ENCODE measurements at regions not wholly inside any gene's neighbourhood (a gene's known extent, or its start where the extent isn't known, plus 50 kb on each side); places are given as distances from the start of the nearest gene placed in this dataset.

DNA sequence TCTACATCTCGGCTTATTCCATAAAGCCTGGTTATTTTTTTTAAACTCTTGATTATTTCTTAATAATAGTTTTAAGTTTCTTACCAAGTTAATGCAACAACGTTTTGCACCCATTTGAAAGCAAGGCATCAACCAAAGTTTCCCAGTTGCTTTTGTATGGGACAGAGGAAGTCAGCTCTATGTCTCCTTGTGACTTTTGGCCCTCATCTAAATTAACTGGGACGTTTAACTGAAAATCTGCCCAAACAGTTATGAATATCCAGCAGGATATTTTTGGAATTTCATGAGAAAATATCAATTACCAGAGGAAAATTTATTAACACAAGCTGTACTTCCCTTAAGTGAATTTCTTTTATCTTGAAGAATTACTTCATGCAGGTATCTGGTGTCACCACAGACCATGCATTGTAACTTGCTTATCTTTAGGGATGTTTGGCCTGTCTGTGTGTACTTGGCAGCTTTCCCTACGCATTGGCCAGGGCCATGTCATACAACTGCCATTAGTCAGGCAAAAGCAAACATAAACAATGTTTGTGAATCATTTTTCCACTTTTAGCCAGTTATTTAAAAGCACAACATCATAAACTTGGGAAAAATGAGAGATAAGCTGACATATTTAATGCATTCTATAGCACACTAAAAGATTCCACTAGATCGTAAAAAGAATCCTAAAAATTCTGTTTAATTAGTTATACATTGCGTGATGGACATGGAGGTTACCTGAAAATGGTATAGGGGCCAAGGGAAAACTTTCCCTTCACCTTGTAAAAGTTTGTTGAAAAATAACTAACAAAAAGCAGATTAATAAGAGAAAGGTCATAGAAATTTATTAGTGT, 101.4 kb upstream of the PDE5A start:
- TF ChIP-seq YY1 (IDR thresholded peaks at IDR 0.05; ENCODE audit: low read depth, low read length) (no peak), ZBTB40 (IDR thresholded peaks at IDR 0.05; ENCODE audit: borderline replicate concordance) (no peak), HCFC1 (IDR thresholded peaks at IDR 0.05; ENCODE audit: low read length) (no peak), EZH2 (IDR thresholded peaks at IDR 0.05; ENCODE audit: borderline replicate concordance, control insufficient read depth, low read depth, low read length) (no peak), E2F4 (IDR thresholded peaks at IDR 0.05; ENCODE audit: low read depth, low read length) (no peak), SIN3A (IDR thresholded peaks at IDR 0.05; ENCODE audit: low read depth, low read length) (no peak), NFYB (IDR thresholded peaks at IDR 0.05; ENCODE audit: insufficient read depth, low read depth, low read length) (no peak), POLR2A (IDR thresholded peaks at IDR 0.05; ENCODE audit: low read depth, low read length) (no peak), CTCF (IDR thresholded peaks at IDR 0.05 in 2 of 3, conservative IDR thresholded peaks at IDR 0.05 in 1 of 3; ENCODE audit: control insufficient read depth in 2 of 3, extremely low read depth in 1 of 3, insufficient read depth in 1 of 3, low read depth in 3 of 3, low read length in 3 of 3) (no peak), ETV6 (conservative IDR thresholded peaks at IDR 0.05 in 1 of 2, IDR thresholded peaks at IDR 0.05 in 1 of 2; ENCODE audit: borderline replicate concordance in 1 of 2, low read depth in 1 of 2) (no peak), ELK1 (IDR thresholded peaks at IDR 0.05; ENCODE audit: low read depth, low read length) (no peak), FOXK2 (IDR thresholded peaks at IDR 0.05) (no peak), TAF1 (IDR thresholded peaks at IDR 0.05; ENCODE audit: borderline replicate concordance, low read depth, low read length) (no peak)
- TF ChIP-seq, protein P1, sequence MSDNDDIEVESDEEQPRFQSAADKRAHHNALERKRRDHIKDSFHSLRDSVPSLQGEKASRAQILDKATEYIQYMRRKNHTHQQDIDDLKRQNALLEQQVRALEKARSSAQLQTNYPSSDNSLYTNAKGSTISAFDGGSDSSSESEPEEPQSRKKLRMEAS (IDR thresholded peaks at IDR 0.05; ENCODE audit: low read depth, low read length), result no peak

Data from GM12878 (cell line).